Activated CD4-positive, alpha-beta T cell treated with anti-CD3 and anti-CD28 coated beads, Interleukin-2, amount 50 U/mL, for 48 hours (primary cell): ENCODE measurements at regions not wholly inside any gene's neighbourhood (a gene's known extent, or its start where the extent isn't known, plus 50 kb on each side); places are given as distances from the start of the nearest gene placed in this dataset.
"Not testable (repeated sequence)": the region's sequence is repeated elsewhere in the genome, so short reads cannot be mapped to it uniquely, and the experiment has no call there.

Experiments
- DNase-seq, 2 experiments: peaks; one replicate each; pipeline ENCODE4 v3.0.0-alpha.2; 2020

DNA sequence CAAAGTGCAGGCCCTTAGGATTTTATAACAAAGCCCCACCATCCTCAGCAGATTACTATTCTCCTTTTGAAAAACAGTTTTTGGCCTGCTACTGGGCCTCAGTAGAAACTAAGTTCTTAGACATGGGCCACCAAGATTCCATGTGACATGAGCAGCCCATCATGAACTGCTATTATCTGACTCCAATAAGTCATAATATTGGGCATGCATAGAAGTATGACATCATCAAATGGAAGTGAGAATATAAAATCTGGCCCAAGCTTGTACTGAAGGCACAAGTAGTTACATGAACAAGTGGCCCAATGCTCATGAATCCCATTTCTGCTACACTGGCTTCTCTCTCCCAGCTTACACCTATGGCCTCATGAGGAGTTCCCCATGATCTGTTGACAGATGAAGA lies 404.8 kb downstream of the EPHA5 start:
- no peak for DNase-seq

DNA sequence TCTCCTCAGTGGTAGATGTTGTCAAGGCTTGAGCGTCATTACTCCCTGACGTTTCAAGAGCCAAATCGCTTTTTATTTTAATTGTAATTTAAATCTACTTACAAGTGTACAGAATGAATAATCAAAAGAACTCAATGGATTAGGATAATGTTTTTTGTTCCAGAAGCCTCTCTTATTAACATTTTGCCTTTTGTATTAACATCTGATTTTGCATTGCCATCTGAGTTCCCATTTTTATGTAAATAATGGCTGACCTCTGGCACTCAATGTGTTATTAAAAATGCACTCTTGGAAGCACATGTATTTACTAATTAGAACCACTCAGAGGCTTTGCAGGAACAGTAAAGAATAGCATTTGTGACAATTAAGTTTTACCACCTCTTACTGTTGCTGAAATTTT lies 411.0 kb downstream of the EPHA5 start:
- DNase-seq, result no peak

DNA sequence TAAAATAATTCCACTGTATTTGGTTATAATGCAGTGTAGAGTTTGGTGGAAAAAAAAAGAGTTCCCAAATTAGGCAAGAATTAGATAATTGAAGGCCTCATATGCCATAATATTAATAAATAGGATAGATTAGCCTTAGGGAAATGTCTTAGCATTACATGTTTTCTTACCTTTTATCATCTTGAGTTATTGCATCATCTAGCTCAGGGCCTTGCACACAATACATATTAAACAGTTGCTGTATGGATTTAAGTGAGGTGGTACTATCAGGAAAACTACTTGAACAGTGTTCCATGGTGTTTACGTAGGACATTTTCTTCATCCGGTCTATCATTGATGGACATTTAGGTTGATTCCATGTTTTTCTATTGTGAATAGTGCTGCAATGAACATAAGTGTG lies 419.4 kb downstream of the EPHA5 start:
- DNase-seq, result no peak

DNA sequence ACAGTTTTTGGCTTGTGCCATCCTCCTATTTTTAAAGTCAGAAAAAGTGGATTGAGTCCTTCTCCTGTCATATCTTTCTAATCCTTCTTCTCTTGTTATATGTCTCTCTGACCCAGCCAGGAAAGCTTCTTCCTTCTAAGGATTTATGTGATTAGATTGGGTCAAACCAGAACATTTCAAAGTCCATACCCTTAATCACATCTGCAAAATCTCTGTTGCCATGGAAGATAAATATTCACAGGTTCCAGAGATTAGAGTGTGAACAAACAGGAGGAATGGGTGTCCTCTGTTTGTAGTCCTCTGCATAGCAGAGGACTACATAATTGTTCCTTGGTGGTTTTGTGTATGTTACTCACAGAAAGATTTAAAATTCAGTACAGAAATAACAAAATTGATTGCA lies 421.2 kb downstream of the EPHA5 start:
- DNase-seq, result no peak

DNA sequence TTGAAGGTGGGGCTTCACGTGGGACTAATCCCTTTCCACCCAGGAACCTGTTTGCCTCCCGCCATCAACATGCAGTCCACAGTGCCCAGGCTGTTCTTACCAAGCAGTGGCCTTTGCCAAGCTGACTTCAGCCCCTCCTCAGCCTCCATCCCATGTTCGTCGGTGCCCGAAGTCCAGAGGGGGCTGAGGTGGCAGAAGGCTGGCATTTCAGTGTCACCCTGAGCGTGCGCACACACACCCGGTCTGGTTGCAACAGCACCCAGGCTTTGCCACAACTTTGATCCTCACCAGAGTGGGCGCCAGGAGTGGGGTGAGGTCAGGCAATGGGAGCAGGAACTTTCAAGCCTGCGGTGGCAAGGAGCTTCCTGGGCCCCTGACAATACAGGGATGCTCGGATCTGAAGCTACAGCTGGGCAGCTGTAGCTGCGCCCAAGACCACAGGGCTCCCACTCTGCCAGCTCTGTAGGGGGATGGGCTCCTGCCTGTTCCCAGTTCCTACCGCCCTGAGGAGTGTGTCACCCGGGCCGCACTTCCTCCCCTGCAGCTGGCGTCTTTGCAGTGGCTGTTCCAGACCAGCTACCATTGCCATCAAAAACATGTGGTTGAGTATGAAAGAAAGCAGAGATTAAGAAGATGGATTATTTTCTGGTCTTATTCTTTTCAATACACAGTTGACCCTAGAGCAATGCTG lies 428.0 kb downstream of the EPHA5 start:
- DNase-seq, result no peak

DNA sequence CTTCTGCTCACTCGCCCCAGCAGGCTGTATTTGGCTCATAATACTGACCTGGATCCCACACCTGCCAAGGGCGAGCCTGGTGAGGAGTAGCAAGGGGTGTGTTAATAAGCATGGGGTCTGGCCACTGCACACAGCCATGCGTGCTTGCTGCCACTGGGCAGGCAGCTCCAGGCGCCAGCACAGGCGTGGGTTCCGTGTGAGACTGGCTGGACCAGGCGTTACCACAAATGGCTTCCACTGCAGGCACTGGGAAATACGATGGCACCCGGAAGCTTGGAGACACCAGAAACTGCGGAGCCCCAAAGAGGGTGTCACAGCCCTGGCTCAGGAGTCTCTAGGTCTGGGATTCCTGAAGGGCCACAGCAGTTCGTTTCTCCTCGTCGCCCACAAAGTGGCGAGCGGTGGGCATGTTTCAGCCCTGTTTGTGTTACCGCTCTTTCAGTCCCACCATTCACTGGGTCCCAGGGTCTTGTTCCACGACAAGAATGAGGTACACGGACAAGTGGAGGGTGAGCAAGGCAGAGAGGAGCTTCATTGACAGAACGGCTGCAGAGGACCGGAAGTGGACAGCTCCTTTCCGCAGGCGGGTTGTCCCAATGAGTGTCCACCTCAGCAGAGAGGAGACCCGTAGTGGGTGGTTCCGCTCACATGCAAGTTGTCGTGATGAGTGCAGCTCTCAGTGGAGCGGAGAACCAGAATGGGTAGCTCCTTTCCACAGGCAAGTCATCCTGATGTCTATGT lies 428.9 kb downstream of the EPHA5 start:
- DNase-seq, result no peak

DNA sequence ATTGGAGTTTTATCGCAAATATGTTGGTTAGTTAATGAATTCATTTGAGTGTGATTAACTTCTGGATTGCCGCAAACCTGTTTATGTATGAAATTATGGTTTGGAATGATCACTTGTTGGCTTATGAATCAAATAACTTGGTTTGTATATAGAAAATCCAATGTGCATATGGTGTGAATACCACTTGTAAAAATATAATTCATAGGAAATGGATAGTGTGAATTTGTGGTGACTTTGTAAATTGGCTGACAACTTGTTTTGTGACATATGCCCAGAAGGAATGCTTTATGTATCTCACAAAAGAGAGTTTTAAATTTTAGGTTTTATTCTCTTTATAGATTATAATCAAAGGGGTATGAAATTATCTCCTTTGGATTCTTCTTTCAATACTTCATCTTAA lies 436.2 kb downstream of the EPHA5 start:
- DNase-seq, result no peak

DNA sequence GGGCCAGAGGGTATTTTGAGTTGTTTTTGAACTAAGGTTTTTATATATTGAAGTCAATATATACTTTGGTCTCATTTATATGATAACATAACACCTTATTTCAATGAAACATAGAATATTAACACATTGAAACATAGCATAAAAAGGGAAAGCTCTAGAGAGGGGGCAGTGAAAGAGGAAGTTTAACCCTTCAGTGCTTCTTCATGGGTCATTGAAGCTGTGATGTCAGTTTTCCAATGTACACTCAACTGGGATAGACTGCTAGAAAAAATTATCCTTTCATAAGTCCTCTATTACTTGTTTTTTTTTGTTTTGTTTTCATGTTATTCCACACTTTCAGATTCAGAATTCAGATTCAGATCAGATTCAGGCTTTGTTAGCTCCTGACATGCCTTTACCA lies 442.7 kb downstream of the EPHA5 start:
- no peak for DNase-seq

DNA sequence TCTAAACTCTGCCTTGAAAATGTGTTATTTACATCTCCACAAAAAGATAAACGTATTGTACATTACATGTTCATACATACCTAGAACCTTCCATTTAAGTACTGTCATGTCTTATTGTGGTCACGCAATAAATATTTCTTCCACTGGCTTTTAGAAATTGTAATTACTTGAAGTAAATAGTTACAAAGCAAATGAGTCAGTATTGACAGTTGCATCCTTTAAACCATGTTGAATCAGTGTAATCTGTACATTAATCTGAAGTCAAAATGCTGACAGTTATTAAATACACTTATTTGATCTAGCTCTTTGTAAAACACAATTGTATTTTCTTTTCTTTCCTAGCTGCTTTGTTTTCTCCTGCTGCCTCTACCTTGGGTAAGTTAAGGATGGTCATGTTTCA lies 446.7 kb downstream of the EPHA5 start:
- DNase-seq, result no peak

DNA sequence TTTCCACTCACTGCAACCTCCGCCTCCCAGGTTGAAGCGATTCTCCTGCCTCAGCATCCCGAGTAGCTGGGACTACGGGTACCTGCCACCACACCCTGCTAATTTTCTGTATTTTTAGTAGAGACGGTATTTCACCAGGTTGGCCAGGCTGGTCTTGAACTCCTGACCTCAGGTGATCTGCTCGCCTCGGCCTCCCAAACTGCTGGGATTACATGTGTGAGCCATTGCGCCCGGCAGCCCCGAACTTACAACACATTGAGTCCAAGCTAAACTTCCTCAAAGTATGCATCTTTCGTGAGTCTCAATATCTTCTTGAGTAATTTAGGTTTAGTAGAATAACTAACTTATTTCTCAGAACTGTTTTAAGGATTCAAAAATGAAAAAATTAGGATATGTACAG lies 447.2 kb downstream of the EPHA5 start:
- DNase-seq, result not testable (repeated sequence)

DNA sequence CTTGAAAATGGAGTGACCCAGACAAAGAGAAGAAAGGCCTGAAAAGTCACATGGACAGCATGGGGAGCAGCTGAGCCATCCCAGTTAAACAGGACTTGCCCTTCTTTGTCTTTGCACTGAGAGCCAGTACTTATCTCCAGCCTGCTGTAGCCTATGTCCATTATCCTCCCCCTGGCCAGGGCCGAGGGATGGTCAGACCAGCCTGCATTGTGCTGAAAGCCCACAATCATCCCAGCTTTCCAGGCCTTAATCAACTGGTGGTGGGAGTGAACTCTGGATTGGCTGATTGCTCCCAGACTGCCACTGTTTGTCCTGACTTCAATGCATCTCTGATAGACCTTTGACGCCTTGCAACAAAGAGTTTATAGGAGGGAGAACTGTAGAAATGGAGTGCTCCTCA lies 453.1 kb downstream of the EPHA5 start:
- DNase-seq, result no peak

DNA sequence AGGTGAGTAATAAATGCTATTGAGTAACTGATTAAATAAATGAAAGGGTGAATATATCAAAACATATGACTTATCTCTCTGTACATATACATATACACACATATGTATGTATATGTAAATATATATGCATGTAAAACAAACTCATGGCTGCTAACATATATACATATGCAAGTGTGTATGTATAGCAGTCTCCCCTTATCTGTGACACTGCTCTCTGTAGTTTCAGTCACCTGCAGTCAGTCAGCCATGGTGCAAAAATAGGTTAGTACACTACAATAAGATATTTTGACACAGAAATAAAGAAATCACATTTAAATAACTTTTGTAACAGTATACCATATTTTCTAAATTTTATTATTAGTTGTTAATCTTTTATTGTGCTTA lies 467.4 kb downstream of the EPHA5 start:
- DNase-seq, result no peak

DNA sequence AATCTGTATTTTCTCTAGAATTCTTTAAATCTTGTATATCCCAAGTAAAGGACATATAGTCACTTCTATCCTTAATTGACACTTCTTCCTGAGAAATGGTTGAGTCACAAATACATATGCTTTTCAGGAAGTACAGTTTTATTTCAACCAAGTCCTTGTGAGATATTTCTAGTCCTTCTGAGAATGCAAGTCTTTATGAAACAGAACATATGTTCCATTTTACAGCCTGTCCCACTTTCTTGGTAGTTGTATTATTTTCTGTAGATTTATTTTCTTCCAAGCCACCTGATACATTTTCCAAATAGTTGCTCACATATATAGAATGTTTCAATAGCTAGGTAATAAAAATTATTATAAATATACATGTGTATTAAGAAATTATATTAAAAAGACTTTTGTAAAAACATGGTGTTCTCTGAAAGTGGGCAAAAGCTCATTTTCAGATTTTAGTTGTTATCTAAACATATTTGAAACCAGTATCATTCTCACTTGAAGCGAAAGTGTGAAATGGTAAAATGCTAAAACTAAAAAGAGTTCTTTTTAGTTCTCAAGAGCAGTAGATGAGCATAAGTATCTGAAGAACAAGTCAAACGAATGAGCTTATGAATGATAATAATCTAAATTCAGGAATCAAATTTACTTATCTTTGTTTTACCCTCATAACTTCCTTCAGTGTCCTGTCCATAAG lies 468.0 kb downstream of the EPHA5 start:
- DNase-seq, result no peak

DNA sequence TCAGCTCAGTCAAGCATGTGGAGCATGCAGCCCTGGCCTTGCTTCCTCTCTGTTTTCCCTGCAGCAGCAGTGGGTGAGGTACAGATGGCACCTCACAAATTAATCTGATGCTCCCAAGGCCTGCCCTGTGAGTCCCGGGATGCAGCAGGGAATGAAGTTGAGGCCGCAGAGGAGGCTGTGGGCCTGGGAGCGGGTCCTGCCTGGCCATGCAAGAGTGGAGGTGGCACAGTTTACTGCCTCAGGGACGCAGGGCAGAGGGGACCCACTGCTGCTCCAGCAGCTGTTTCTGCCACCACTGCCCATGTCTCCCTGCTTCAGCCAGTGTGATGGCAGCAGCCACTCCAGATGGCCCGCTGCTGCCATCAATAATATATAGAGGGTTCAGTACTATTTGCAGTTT lies 474.6 kb downstream of the EPHA5 start:
- no peak for DNase-seq

DNA sequence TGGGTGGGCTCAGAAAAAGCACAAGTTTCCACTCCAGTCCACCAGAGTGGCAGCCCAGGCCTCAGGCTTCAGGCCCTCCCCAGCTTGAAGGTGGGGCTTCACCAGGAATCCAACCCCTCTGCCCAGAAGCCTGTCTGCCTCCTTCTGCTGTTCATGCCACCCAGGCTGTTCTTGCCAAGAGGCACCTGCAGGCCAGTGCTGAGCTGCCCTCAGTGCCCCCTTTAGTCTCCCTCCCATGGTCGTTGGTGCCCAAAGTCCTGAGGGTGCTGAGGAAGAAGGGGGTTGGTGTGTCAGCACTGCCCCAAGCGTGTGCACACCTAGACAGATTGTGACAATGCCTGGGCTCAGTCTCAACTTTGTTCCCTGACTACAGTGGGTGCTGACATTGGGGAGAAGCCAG lies 475.3 kb downstream of the EPHA5 start:
- no peak for DNase-seq

DNA sequence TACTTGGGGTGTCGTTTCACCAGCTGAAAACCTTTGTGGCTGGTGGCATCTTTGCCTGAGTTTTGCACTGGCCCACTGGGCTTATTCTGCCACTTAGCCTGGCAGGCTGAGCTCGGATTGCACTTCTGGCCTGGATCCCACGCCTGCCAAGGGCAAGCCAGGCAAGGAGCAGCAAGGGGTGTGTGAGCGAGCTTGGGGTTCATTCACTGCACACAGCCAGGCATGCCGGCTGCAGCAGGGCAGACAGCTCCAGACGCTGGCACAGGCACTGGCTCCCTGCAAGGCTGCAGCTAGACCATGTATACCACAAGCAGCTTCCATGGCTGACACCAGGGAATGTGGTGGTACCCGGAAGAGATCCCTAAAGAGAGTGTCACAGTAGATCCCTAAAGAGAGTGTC lies 476.3 kb downstream of the EPHA5 start:
- DNase-seq, result no peak

DNA sequence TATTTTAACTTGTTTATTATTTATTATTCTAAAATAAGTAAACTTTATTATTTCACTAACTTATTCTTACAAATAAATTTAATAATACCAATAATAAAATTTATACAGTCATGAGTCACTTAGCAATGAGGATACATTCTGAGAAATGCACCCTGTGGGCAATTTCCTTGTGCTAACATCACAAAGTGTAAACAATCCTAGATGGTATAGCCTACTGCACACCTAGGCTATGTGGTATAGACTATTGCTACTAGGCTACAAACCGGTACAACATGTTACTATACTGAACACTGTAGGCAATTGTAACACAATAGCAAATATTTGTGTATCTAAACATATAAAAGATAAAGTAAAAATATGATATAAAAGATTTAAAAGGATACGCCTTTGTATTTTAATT lies 479.5 kb downstream of the EPHA5 start:
- DNase-seq, result no peak

DNA sequence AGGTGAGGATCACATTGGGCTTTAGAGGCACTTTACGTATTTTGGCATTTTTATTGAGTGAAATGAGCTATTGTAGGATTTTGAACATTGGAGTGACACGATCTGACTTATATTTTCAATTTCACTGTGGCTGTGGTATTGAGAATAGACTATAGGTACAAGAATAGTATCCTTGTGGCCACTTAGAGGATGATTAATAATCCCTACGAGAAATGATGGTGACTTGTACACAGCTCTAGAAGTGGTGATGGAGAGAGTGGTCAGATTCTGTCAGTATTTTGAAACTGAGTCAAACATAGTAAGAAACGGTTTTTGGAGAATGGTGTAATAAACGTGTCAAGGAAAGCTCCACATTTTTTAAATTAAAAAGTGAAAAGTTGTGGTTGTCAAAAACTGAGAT lies 494.7 kb downstream of the EPHA5 start:
- no peak for DNase-seq

DNA sequence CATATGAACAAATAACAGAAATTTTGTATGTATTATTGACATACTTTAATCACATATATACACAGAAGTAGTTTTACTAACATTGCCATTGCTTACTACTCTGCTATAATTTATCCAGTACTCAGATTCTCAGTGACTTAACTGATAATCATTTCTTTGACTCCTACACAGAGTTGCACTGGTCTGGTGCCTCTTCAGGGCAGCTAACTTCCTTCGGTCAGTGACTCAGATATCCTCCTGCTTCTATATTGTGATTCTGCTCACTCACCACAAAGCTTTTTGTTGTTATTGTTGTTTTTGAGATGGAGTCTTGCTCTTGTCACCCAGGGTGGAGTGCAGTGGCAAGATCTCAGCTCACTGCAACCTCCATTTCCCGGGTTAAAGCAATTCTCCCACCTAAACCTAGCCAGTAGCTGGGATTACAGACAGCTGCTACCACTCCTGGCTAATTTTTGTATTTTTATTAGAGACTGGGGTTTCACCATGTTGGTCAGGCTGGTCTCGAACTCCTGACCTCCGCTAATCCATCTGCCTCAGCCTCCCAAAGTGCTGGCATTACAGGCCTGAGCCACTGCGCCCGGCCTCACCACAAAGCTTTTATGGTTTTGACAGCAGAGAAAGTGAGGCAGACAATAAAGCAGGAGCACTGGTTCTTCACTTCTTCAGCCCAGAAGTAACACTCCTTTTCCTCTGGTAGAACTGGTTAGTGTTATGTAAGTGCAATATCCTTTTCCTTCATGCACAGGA lies 499.3 kb downstream of the EPHA5 start:
- no peak for DNase-seq

DNA sequence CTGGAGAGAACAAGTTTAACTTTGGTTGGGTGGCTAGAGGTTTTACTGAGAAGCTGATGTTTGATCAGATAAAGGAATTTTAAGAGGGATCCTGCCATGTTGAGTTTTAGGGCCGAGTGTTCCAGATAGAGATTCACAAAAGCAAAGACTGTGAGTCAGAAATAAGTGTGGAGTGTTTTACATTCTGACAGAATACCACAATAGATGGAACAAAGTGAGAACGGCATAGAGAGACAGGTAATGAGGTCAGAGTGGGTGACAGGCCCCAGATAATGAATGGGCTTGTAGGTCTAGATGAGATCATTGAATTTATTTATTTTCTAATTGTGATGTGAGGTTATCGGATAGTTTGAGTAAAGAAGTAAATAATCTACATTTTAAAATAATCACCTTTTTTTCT lies 502.6 kb downstream of the EPHA5 start:
- DNase-seq, result no peak

DNA sequence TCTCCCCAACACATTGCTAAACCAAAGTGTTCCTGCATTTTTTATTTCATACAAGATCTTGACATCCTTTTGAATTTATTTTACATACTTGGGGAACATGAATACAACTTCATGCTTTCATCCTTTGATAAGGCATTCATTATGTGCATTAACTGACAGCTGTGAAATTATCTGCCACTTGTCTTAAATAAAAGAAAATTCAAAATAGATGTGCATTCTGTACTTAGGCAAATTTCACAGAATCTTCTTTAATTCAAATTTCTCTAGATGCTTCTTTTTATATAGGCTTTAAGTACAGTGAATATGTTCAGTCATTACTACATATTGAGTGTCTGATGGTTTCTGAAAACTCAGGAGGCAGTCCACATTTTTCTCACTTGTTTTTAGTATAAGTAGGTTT lies 518.1 kb downstream of the EPHA5 start:
- DNase-seq, result no peak

DNA sequence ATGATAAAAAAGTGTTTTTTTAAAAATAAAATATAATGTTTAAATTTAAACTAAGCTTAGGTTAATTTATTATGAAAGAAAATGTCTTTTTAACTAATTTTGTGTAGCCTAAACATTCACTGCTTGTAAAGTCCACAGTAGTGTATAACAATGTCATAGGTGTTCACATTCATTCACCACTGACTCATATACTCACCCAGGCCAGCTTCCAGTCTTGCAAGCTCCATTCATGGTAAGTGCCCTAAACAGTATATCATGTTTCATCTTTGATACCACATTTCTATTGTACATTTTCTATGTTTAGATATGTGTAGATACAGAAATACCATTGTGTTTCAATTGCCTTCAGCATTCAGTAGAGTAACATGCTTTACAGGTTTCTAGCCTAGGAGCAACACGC lies 530.3 kb downstream of the EPHA5 start:
- DNase-seq, result no peak

DNA sequence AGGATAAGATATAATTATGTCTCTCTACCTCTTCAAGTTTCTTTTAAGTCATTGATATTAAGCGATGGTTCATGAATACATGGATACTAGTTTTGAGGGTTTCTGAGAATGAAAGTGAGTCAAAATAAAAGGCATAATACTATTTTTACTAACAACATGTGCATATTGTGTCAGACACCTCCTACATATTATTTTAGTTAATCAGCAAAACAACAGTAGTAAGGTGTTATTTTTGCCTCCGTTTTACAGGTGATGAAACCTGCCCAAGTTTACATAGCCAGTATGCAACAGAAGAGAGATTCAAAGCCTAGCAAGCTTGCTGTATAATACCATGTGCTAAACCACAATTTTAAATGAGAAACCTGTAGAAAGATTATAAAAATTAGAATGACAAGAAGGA lies 544.1 kb downstream of the EPHA5 start:
- no peak for DNase-seq

DNA sequence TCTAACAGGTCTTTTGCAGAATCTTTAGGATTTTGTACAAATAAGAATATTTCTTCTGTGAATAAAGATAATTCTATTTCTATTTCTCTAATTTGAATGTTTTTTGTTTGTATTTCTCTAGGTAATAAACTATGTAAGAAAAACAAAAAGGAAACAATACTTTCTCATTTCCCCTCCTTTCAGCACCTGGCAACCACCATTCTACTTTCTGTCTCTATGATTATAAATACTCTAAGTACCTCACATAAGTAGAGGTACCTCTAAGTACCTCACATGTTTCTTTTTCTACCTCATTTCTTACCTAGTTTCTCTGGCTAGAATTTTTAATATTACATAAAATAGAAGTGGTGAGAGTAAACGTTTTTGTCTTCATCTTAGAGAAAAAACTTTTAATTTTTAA lies 550.0 kb downstream of the EPHA5 start:
- DNase-seq, result no peak
